Stomach (tissue), 8 donors: ENCODE measurements at regions not wholly inside any gene's neighbourhood (a gene's known extent, or its start where the extent isn't known, plus 50 kb on each side); places are given as distances from the start of the nearest gene placed in this dataset.

ENCODE experiments used
- DNase-seq, 2 donors: peaks; one replicate each; pipeline versions ENCODE4 v3.0.0 to v3.0.0-alpha.2; 2013 to 2019
- H3K27ac ChIP-seq, 5 donors: fragments of 200-600 bp in 4 of 5; sonication (generic) in 4 of 5; one replicate each; pipeline ENCODE4 v1.5.1; 2013 to 2019; ENCODE audit warnings: mild to moderate bottlenecking in 1 of 5, moderate library complexity in 1 of 5
- H3K27me3 ChIP-seq, 3 donors: fragments of 200-600 bp; sonication (generic); one replicate each; pipeline ENCODE4 v1.5.1; 2017 to 2019; ENCODE audit warnings: mixed run types in 1 of 3
- H3K36me3 ChIP-seq, 4 donors: fragments of 200-600 bp; sonication (generic); 1 replicate in 3 of 4; 2 replicates in 1 of 4; pipeline ENCODE4 v1.5.1; 2016 to 2019
- H3K4me1 ChIP-seq, 4 donors: fragments of 200-600 bp; sonication (generic); one replicate each; pipeline ENCODE4 v1.5.1; 2016 to 2019
- H3K4me3 ChIP-seq, 4 donors: fragments of 200-600 bp; sonication (generic) in 3 of 4; one replicate each; pipeline ENCODE4 v1.5.1; 2016 to 2019; ENCODE audit warnings: mild to moderate bottlenecking in 1 of 4
- H3K9me3 ChIP-seq, 4 donors: fragments of 200-600 bp; sonication (generic); one replicate each; pipeline ENCODE4 v1.5.1; 2016 to 2019
- EP300 ChIP-seq: sonication (generic); formaldehyde crosslinking; IDR thresholded peaks from one replicate; pipeline ENCODE4 v1.6.1; 2017; ENCODE audit warnings: antibody characterized with exemption
- POLR2A ChIP-seq, 4 donors: fragments of 450-650 bp; IDR thresholded peaks; one replicate each; pipeline ENCODE4 v1.6.1; 2016; ENCODE audit warnings: antibody characterized with exemption in 4 of 4, control low read depth in 2 of 4, mild to moderate bottlenecking in 1 of 4, moderate library complexity in 1 of 4
- POLR2AphosphoS5 ChIP-seq, 3 donors: sonication (generic); formaldehyde crosslinking; IDR thresholded peaks; one replicate each; pipeline ENCODE4 v1.6.1; 2016; ENCODE audit warnings: antibody characterized with exemption in 3 of 3
- WGBS, 5 donors: extraction: QIAGEN DNeasy Blood & Tissue Kit in 3 of 5; methylation state at CpG; one replicate each; pipeline versions ENCODE4 v1.1.5 to v1.1.7; 2013 to 2018; 5-methylcytosine and 5-hydroxymethylcytosine counted together
- intact Hi-C: fragments of 100-400 bp; cut with DNase I; formaldehyde crosslinking; loops from one replicate; pipeline ENCODE4 v1.15.1; 2023; ENCODE audit warnings: low total_unique reads
- TF ChIP-seq, protein P1 (sequence below), 7 experiments: fragments of 450-650 bp in 4 of 7; fragments of 200-600 bp in 3 of 7; sonication (generic) in 3 of 7; IDR thresholded peaks; one replicate each; pipeline ENCODE4 v1.5.1; 2016 to 2019; ENCODE audit warnings: antibody characterized with exemption in 7 of 7, control low read depth in 2 of 7, mild to moderate bottlenecking in 1 of 7
- donor health status: healthy with polysubstance abuse.
- donor health status: Bipolar disorder and iron deficiency.
- donor health status: healthy.

DNA sequence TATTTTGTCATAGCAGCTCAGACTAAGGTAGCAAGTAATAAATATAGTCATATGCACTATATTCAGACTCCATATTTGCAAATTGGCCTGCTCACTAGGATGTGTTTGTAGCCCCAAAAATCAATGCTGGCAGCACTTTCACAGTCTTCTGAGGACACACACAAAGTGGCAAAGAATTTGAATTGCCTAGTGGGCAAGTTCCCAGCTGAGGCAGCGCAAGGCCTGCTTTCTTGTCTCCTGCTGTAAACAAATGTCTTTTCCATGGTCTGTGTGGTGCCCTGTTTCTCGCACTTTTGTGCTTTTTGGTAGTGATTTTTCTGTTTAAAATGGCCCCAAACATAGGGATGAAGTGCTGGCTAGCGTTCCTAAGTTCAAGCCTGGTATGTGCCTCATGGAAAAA lies 416.0 kb downstream of the OCA2 start:
- Histone ChIP-seq H3K4me1 (no peaks in the 10 kb centered on the region), H3K9me3 (no peaks in the 10 kb centered on the region), H3K27me3 (no peaks in the 10 kb centered on the region), H3K4me3 (no peak overlapping the region), H3K27ac (no peak overlapping the region), H3K36me3 (no peaks in the 10 kb centered on the region)
- WGBS, 5 donors = 40 to 76% (median 65%) methylated on average over 3 of the region's 3 CpGs
- intact Hi-C loops = loop anchor here (10.0 kb wide), 1 partner anchor 212 kb away; no protein-coding TSS in a partner anchor
- TF ChIP-seq POLR2A (IDR thresholded peaks at IDR 0.05) (no peak), POLR2AphosphoS5 (IDR thresholded peaks at IDR 0.05) (no peak), EP300 (no peak)
- TF ChIP-seq, protein P1, sequence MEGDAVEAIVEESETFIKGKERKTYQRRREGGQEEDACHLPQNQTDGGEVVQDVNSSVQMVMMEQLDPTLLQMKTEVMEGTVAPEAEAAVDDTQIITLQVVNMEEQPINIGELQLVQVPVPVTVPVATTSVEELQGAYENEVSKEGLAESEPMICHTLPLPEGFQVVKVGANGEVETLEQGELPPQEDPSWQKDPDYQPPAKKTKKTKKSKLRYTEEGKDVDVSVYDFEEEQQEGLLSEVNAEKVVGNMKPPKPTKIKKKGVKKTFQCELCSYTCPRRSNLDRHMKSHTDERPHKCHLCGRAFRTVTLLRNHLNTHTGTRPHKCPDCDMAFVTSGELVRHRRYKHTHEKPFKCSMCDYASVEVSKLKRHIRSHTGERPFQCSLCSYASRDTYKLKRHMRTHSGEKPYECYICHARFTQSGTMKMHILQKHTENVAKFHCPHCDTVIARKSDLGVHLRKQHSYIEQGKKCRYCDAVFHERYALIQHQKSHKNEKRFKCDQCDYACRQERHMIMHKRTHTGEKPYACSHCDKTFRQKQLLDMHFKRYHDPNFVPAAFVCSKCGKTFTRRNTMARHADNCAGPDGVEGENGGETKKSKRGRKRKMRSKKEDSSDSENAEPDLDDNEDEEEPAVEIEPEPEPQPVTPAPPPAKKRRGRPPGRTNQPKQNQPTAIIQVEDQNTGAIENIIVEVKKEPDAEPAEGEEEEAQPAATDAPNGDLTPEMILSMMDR (IDR thresholded peaks at IDR 0.05) = no peak
- peak in 1 of 2 donors; percentile 16 for DNase-seq

DNA sequence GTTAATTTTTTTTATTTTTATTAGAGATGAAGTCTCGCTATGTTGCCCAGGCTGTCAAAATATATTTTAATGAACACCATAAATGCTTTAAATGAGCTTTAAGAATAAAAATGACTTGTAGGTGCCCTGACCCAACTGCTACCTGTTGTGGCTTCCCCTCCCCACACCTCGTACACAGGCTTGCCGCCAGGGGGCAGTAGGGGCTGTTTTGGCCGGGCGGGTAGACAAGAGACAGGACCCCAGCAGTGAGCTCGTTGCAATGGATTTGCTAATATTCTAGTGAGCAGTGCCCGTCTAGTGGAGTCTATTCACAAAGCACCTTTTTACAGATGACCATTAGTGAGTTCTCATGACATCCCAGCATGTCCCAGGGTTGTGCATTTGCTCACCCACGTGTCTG lies 418.1 kb downstream of the OCA2 start:
- Histone ChIP-seq H3K9me3 (no peaks in the 10 kb centered on the region), H3K27ac (no peak overlapping the region), H3K4me1 (no peaks in the 10 kb centered on the region), H3K27me3 (no peaks in the 10 kb centered on the region), H3K36me3 (no peaks in the 10 kb centered on the region), H3K4me3 (no peak overlapping the region)
- intact Hi-C loops = loop anchor here (10.0 kb wide), 1 partner anchor 214 kb away; no protein-coding TSS in a partner anchor
- peak in 1 of 2 donors; percentile 16 for DNase-seq
- 47 to 81% (median 64%) methylated on average over 7 to 8 of the region's 8 CpGs for WGBS, 5 donors
- TF ChIP-seq POLR2A (IDR thresholded peaks at IDR 0.05) (no peak), POLR2AphosphoS5 (IDR thresholded peaks at IDR 0.05) (no peak), EP300 (no peak)
- TF ChIP-seq, protein P1 (IDR thresholded peaks at IDR 0.05) = no peak

DNA sequence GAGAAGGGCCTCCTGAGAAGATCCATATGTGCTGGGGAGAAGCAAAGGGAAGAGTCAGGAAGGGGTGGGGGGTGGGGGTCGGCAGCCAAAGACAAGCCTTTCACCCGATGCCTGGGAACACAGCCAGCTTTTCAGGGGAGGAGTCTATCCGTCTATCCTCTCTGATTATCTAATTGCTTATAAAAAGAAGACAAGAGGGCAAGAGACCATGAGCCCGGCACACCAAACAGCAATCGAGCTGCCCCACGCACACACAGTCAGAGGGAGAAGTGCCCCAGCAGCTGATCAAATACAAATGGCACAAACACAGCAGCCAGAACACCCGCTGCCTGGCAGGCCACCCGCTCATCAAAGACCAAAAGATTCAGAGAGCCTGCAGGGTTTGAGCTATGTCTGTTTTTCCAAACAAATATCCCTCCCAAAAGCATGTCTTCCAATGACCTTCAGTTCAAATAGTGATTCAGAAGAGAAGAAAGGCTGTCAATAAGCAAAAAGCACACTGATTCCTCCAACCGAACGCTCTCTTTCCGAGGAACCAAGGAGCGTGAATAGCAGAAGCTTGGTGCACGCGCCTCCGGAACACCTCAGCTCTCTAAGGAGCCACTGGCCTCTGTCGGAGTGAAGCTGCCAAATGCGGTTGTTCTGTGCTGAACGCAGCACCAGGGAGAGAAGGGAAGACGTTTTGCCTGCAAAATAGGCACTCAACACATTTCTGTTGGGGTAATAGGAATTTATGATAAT lies 419.2 kb downstream of the OCA2 start:
- Histone ChIP-seq H3K9me3 (no peaks in the 10 kb centered on the region), H3K4me1 (no peaks in the 10 kb centered on the region), H3K27ac (no peak overlapping the region), H3K36me3 (no peaks in the 10 kb centered on the region), H3K27me3 (no peaks in the 10 kb centered on the region), H3K4me3 (no peak overlapping the region)
- 15 to 30% (median 20%) methylated on average over 19 of the region's 19 CpGs for WGBS, 5 donors
- intact Hi-C loops = loop anchor here (10.0 kb wide), 1 partner anchor 215 kb away; no protein-coding TSS in a partner anchor
- TF ChIP-seq POLR2AphosphoS5 (IDR thresholded peaks at IDR 0.05) (no peak), POLR2A (IDR thresholded peaks at IDR 0.05) (no peak), EP300 (no peak)
- TF ChIP-seq, protein P1 (IDR thresholded peaks at IDR 0.05) = no peak
- DNase-seq = peak in 1 of 2 donors; percentile 80

DNA sequence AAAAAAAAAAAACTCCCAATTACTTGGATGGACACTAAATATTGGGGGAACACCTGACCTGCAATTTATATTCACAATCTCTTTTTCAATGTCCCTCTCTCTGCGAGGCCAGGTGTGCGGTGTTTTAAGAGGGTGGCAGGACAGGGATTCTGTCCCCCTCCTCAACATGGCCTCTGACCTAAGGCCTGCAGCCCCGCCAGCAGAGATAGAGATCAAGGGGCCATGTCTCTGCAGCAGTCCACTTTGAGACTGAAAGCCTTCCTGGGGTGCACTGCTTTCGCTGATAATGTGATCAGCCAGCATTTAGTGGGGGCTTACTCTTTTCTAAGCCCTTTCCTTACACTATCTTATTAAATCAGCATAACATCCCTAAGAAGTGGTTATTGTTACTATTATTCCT lies 419.9 kb downstream of the OCA2 start:
- DNase-seq = no peak
- 71 to 83% (median 83%) methylated on average over 4 of the region's 4 CpGs for WGBS, 5 donors
- no peak for TF ChIP-seq POLR2A (IDR thresholded peaks at IDR 0.05)
- TF ChIP-seq, protein P1 (IDR thresholded peaks at IDR 0.05) = no peak
- TF ChIP-seq EP300 = no peak
- TF ChIP-seq POLR2AphosphoS5 (IDR thresholded peaks at IDR 0.05) = no peak
- H3K27me3 ChIP-seq = no peaks in the 10 kb centered on the region
- no peaks in the 10 kb centered on the region for H3K4me1 ChIP-seq
- H3K36me3 ChIP-seq = no peaks in the 10 kb centered on the region
- intact Hi-C loops = no loop called here
- no peaks in the 10 kb centered on the region for H3K9me3 ChIP-seq
- H3K27ac ChIP-seq = no peak overlapping the region
- no peak overlapping the region for H3K4me3 ChIP-seq
